Glutamatergic neuron (in vitro differentiated cells): ENCODE measurements at regions not wholly inside any gene's neighbourhood (a gene's known extent, or its start where the extent isn't known, plus 50 kb on each side); places are given as distances from the start of the nearest gene placed in this dataset.
"Not testable (repeated sequence)": the region's sequence is repeated elsewhere in the genome, so short reads cannot be mapped to it uniquely, and the experiment has no call there.

ENCODE experiments used
- DNase-seq: peaks from one replicate; pipeline ENCODE4 v3.0.0; 2022
- H3K27ac Mint-ChIP-seq: one replicate; pipeline ENCODE4 v1.8.0; 2020; ENCODE audit warnings: mild to moderate bottlenecking, mixed read lengths, inconsistent platforms; ENCODE audit not compliant: unreplicated experiment
- H3K27me3 Mint-ChIP-seq: one replicate; pipeline ENCODE4 v1.8.0; 2020; ENCODE audit warnings: mild to moderate bottlenecking, moderate library complexity, mixed read lengths, inconsistent platforms; ENCODE audit not compliant: unreplicated experiment
- H3K36me3 Mint-ChIP-seq: one replicate; pipeline ENCODE4 v1.8.0; 2020; ENCODE audit warnings: mild to moderate bottlenecking, mixed read lengths, inconsistent platforms; ENCODE audit not compliant: unreplicated experiment
- H3K4me1 Mint-ChIP-seq: one replicate; pipeline ENCODE4 v1.8.0; 2020; ENCODE audit warnings: mild to moderate bottlenecking, low read depth, mixed read lengths, inconsistent platforms; ENCODE audit not compliant: unreplicated experiment
- H3K4me3 Mint-ChIP-seq: one replicate; pipeline ENCODE4 v1.8.0; 2020; ENCODE audit warnings: mild to moderate bottlenecking, mixed read lengths, inconsistent platforms; ENCODE audit not compliant: unreplicated experiment
- H3K9me3 Mint-ChIP-seq: one replicate; pipeline ENCODE4 v1.8.0; 2020; ENCODE audit warnings: mild to moderate bottlenecking, moderate library complexity, mixed read lengths, inconsistent platforms; ENCODE audit not compliant: unreplicated experiment
- CTCF ChIP-seq: fragments of 200-600 bp; sonication (generic); IDR thresholded peaks from one replicate; pipeline ENCODE4 v1.5.0; 2021; ENCODE audit not compliant: partially characterized antibody, unreplicated experiment

GRCh38 chr1:244297087-244297486 lies 154.6 kb downstream of the ADSS2 start:
- DNase-seq, result no peak
- H3K9me3 Mint-ChIP-seq, result peaks cover 6% of the 10 kb centered on the region
- no peak overlapping the region for H3K27ac Mint-ChIP-seq
- peaks cover 4% of the 10 kb centered on the region for H3K36me3 Mint-ChIP-seq
- no peak for TF ChIP-seq CTCF
- no peak overlapping the region for H3K4me3 Mint-ChIP-seq
- peaks cover 6% of the 10 kb centered on the region for H3K4me1 Mint-ChIP-seq
- peaks cover 6% of the 10 kb centered on the region for H3K27me3 Mint-ChIP-seq

GRCh38 chr1:244297616-244298015 lies 154.1 kb downstream of the ADSS2 start:
- no peak overlapping the region for H3K27ac Mint-ChIP-seq
- peaks cover 4% of the 10 kb centered on the region for H3K36me3 Mint-ChIP-seq
- H3K4me1 Mint-ChIP-seq, result peaks cover 4% of the 10 kb centered on the region
- DNase-seq, result no peak
- TF ChIP-seq CTCF, result no peak
- no peak overlapping the region for H3K4me3 Mint-ChIP-seq
- peaks cover 6% of the 10 kb centered on the region for H3K9me3 Mint-ChIP-seq
- peaks cover 6% of the 10 kb centered on the region for H3K27me3 Mint-ChIP-seq

- H3K27me3 Mint-ChIP-seq, H3K4me1 Mint-ChIP-seq, DNase-seq, H3K27ac Mint-ChIP-seq, H3K9me3 Mint-ChIP-seq, H3K4me3 Mint-ChIP-seq, H3K36me3 Mint-ChIP-seq: not testable (repeated sequence)
These were observed 151.7 kb downstream of the ADSS2 start for GRCh38 chr1:244300029-244300375.

- Mint-ChIP-seq H3K4me1 (peaks cover 2% of the 10 kb centered on the region), H3K36me3 (peaks cover 4% of the 10 kb centered on the region), H3K9me3 (peaks cover 3% of the 10 kb centered on the region), H3K27me3 (peaks cover 5% of the 10 kb centered on the region), H3K27ac (no peak overlapping the region), H3K4me3 (no peak overlapping the region)
- DNase-seq, result no peak
- no peak for TF ChIP-seq CTCF
These were observed 150.0 kb downstream of the ADSS2 start for GRCh38 chr1:244301595-244302130.

GRCh38 chr1:244302876-244303609 lies 148.7 kb downstream of the ADSS2 start:
- peaks cover 2% of the 10 kb centered on the region for H3K4me1 Mint-ChIP-seq
- TF ChIP-seq CTCF, result no peak
- H3K27me3 Mint-ChIP-seq, result peaks cover 5% of the 10 kb centered on the region
- H3K9me3 Mint-ChIP-seq, result peaks cover 1% of the 10 kb centered on the region
- peaks cover 5% of the 10 kb centered on the region for H3K36me3 Mint-ChIP-seq
- DNase-seq, result no peak
- H3K4me3 Mint-ChIP-seq, result no peak overlapping the region
- no peak overlapping the region for H3K27ac Mint-ChIP-seq
